ENCODE measurements at regions not wholly inside any gene's neighbourhood (a gene's known extent, or its start where the extent isn't known, plus 50 kb on each side); places are given as distances from the start of the nearest gene placed in this dataset.

DNA sequence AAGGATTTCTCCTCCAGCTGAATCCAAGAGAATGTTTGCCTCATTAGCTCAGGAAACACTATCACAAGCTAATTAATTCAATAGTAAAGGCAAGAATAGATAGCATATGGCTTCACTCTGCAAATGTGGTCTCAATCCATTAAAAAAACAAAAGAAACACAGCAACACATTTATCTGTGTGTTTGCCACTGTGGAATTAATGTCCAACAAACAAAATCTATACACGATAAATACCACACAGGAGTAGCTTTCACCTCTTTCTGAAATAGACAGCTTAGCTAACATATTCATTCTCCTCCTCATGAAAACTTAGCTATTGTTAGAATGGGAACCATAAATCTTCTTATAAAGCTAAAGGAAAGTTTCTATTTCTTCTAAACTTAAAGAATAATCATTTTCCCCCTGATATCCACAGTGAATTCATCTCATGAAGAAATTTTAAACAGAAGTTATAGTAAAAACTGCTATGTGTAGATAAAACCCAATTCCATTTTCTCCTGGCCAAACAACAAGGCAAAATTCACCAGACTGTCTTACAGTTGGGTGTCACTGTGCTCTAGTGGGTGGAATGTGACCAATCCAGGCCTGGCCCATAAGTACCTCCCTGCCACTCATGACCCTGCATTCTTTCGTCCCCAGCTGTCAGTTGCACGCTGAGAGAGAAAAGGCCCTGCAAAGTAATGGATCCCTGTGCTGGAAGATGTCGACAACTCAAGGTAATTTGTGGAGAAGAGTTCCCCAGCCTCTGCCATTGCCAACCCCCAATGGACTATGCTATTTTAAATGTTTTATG lies 92.9 kb upstream of the NRSN1 start:
- no peaks in the 10 kb centered on the region for H3K36me3 ChIP-seq (ENCODE audit: control insufficient read depth in 2 of 2, insufficient read depth in 1 of 2, low read length in 2 of 2)
- no peaks in the 10 kb centered on the region for H3K4me1 ChIP-seq (ENCODE audit: control insufficient read depth, insufficient read depth, low read length)
- no peak overlapping the region for H3K4me3 ChIP-seq (ENCODE audit: low read depth, low read length)
- POLR2A ChIA-PET = no interaction called here
- H3K27ac ChIP-seq (ENCODE audit: extremely low read depth, low read depth, low read length) = no peak overlapping the region
- no peak for TF ChIP-seq KLF7 (tag by site-specific recombination; IDR thresholded peaks at IDR 0.05; ENCODE audit: borderline replicate concordance)
- TF ChIP-seq ZNF146 (tag by site-specific recombination; IDR thresholded peaks at IDR 0.05) = no peak
- no peak for TF ChIP-seq ZNF133 (tag by site-specific recombination; IDR thresholded peaks at IDR 0.05)
- TF ChIP-seq ZNF768 (tag by site-specific recombination; IDR thresholded peaks at IDR 0.05) = no peak
- TF ChIP-seq ZNF311 (tag by site-specific recombination; IDR thresholded peaks at IDR 0.05; ENCODE audit: borderline replicate concordance) = no peak
- TF ChIP-seq ZNF404 (tag by site-specific recombination; IDR thresholded peaks at IDR 0.05) = no peak
- TF ChIP-seq ZNF626 (tag by site-specific recombination; IDR thresholded peaks at IDR 0.05) = no peak
- no peak for TF ChIP-seq ZBTB7A (tag by site-specific recombination; IDR thresholded peaks at IDR 0.05; ENCODE audit: low read depth)
- no peak for TF ChIP-seq ZNF19 (tag by site-specific recombination; IDR thresholded peaks at IDR 0.05; ENCODE audit: low read depth)
- no peak for TF ChIP-seq ZNF10 (tag by site-specific recombination; IDR thresholded peaks at IDR 0.05)
- no peak for TF ChIP-seq ZNF37A (tag by site-specific recombination; IDR thresholded peaks at IDR 0.05)
- no peak for TF ChIP-seq ZNF501 (tag by site-specific recombination; IDR thresholded peaks at IDR 0.05)
- no peak for TF ChIP-seq ZNF654 (tag by site-specific recombination; IDR thresholded peaks at IDR 0.05; ENCODE audit: low read depth)
- TF ChIP-seq IKZF3 (tag by site-specific recombination; IDR thresholded peaks at IDR 0.05) = no peak
- no peaks in the 10 kb centered on the region; the same call in 1 of the 2 replicates for H3K9me3 ChIP-seq (ENCODE audit: control insufficient read depth, insufficient read depth, low read depth, low read length)
- CTCF ChIA-PET = interaction anchor here (1.0 kb wide), 1 partner anchor 36 kb away, joined by 3 read pairs; no protein-coding TSS in a partner anchor

- Histone ChIP-seq H3K27ac (ENCODE audit: extremely low read depth, low read depth, low read length) (no peak overlapping the region), H3K4me1 (ENCODE audit: control insufficient read depth, insufficient read depth, low read length) (no peaks in the 10 kb centered on the region), H3K36me3 (ENCODE audit: control insufficient read depth in 2 of 2, insufficient read depth in 1 of 2, low read length in 2 of 2) (no peaks in the 10 kb centered on the region), H3K9me3 (ENCODE audit: control insufficient read depth, insufficient read depth, low read depth, low read length) (no peaks in the 10 kb centered on the region), H3K4me3 (ENCODE audit: low read depth, low read length) (no peak overlapping the region)
- ChIA-PET CTCF (no interaction called here), POLR2A (no interaction called here)
- TF ChIP-seq HOXC10 (CRISPR knock-in tag; IDR thresholded peaks at IDR 0.05) (no peak), SCRT1 (tag by site-specific recombination; IDR thresholded peaks at IDR 0.05; ENCODE audit: borderline replicate concordance) (no peak), ZNF391 (tag by site-specific recombination; IDR thresholded peaks at IDR 0.05; ENCODE audit: borderline replicate concordance, low read depth) (no peak)
Observed at GRCh38 chr6:24043848-24044247, 82.2 kb upstream of the NRSN1 start.

DNA sequence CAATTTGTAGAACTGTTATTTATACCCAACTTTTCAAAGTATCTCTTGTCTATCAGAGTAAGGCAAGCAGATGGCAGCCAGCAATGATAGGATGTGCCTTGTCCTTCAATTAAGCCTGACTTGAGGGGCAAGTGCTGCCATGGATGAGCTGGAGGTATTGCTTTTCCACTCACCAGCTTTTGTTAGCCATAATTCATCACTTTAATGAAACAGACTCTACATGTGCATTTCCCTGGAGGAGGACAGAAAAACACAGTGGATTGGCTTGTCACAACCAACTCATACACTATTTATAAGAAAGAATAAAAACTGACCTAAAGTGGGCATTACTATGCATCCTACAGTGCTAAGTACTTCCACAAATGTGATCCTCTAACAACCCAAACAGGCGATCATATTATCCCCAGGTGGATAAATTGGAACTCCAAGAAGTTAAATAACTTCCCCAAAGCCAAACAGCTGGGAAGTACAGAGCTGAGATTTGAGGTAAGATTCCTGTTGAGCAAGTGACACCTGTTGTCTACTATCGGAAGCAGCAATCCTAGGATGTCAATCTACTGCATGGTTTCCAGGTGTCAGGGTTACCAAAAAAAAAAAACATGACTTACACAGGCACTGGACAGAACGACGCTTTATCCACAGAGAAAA lies 73.9 kb upstream of the NRSN1 start:
- no peak overlapping the region for H3K27ac ChIP-seq (ENCODE audit: extremely low read depth, low read depth, low read length)
- no peaks in the 10 kb centered on the region for H3K36me3 ChIP-seq (ENCODE audit: control insufficient read depth in 2 of 2, insufficient read depth in 1 of 2, low read length in 2 of 2)
- no peaks in the 10 kb centered on the region for H3K4me1 ChIP-seq (ENCODE audit: control insufficient read depth, insufficient read depth, low read length)
- CTCF ChIA-PET = no interaction called here
- POLR2A ChIA-PET = no interaction called here
- H3K4me3 ChIP-seq (ENCODE audit: low read depth, low read length) = no peak overlapping the region
- no peaks in the 10 kb centered on the region for H3K9me3 ChIP-seq (ENCODE audit: control insufficient read depth, insufficient read depth, low read depth, low read length)
- TF ChIP-seq ZNF639 (tag by site-specific recombination; IDR thresholded peaks at IDR 0.05) = no peak
- no peak for TF ChIP-seq ZFP37 (tag by site-specific recombination; IDR thresholded peaks at IDR 0.05)
- no peak for TF ChIP-seq ZNF140 (tag by site-specific recombination; IDR thresholded peaks at IDR 0.05)
- TF ChIP-seq ZNF501 (tag by site-specific recombination; IDR thresholded peaks at IDR 0.05) = no peak
- no peak for TF ChIP-seq ZNF777 (tag by site-specific recombination; IDR thresholded peaks at IDR 0.05; ENCODE audit: borderline replicate concordance)
- TF ChIP-seq ZNF561 (tag by site-specific recombination; IDR thresholded peaks at IDR 0.05; ENCODE audit: borderline replicate concordance) = no peak
- TF ChIP-seq ZIC2 (tag by site-specific recombination; IDR thresholded peaks at IDR 0.05) = no peak
- no peak for TF ChIP-seq ZNF521 (tag by site-specific recombination; IDR thresholded peaks at IDR 0.05)
- TF ChIP-seq ZNF518A (tag by site-specific recombination; conservative IDR thresholded peaks at IDR 0.05; ENCODE audit: low read depth) = no peak
- no peak for TF ChIP-seq EGR2 (tag by site-specific recombination; IDR thresholded peaks at IDR 0.05; ENCODE audit: low read depth)
- TF ChIP-seq ZSCAN16 (tag by site-specific recombination; IDR thresholded peaks at IDR 0.05) = no peak
